ENCODE measurements at regions not wholly inside any gene's neighbourhood (a gene's known extent, or its start where the extent isn't known, plus 50 kb on each side); places are given as distances from the start of the nearest gene placed in this dataset.

DNA sequence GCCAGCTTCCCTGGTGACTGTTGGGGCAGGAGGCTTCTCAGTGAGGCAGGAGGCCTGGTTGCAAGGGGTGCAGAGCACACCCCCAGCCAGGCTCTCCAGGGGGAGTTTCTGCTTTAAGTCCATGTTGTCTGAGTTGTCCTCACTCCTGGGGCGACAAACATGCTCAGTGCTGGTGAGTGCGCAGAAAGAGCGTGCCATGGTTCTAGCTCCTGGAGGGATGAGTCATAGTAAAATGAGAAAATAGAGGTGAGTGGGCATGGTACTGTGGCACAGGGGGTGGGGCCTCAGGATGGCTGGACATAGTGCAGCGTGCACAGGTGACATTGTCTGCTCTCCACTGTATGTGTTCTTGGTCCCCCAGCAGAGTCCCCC lies 457.2 kb upstream of the HS6ST1 start:
- Histone ChIP-seq H3K27ac (ENCODE audit: low read depth in 2 of 2, low read length in 1 of 2) (no peak overlapping the region), H3K4me1 (ENCODE audit: control insufficient read depth in 2 of 2, insufficient read depth in 2 of 2, low read length in 1 of 2) (peaks cover 0 to 5% of the 10 kb centered on the region in 2 donors), H3K27me3 (ENCODE audit: control insufficient read depth in 1 of 2, insufficient read depth in 2 of 2, low read length in 2 of 2) (no peaks in the 10 kb centered on the region), H3K36me3 (ENCODE audit: control insufficient read depth in 2 of 2, insufficient read depth in 2 of 2, low read length in 1 of 2) (no peaks in the 10 kb centered on the region), H3K4me3 (ENCODE audit: low read depth in 1 of 2, low read length in 2 of 2) (no peak overlapping the region), H3K9me3 (ENCODE audit: control insufficient read depth in 2 of 2, insufficient read depth in 1 of 2, low read depth in 1 of 2, low read length in 1 of 2) (no peaks in the 10 kb centered on the region)
- WGBS, 2 donors = 93 to 97% methylated on average over 4 of the region's 4 CpGs

DNA sequence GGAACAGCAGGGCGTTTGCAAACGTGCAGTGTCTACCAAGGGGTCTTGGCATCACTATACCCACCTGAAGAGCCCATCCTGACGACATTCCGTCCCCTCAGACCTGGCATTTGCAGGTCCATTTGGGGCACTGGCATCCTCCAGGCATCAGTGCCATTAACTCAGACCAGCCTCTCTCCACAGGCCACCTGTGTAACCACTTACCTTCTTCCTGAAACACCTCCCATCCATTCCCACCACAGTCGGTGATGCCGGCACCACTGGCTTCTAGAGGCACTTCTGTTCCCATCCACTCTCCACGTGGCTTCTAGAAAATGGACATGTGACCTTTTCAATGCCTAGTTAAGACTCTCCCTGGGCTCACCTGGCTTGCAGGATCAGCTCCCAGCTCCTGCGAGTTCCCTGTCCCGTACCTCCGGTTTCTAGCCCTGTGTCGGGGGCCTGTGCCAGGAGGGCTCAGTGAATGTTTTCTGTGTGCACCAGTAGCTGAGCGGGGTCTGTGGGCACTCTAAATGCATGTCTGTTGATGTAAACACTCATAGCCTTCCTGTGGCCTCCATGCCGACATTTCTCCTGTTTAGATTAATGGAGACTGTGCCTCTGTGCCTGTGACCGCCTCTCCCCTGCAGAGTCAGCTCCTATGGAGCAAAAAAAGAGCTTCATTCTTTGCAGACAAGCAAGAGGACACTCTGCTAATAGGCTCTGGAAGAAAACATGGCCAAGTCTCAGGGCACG lies 458.0 kb upstream of the HS6ST1 start:
- WGBS, 2 donors = 84 to 86% methylated on average over 15 of the region's 15 CpGs
- Histone ChIP-seq H3K4me1 (ENCODE audit: control insufficient read depth in 2 of 2, insufficient read depth in 2 of 2, low read length in 1 of 2) (peaks cover 0 to 5% of the 10 kb centered on the region in 2 donors), H3K36me3 (ENCODE audit: control insufficient read depth in 2 of 2, insufficient read depth in 2 of 2, low read length in 1 of 2) (no peaks in the 10 kb centered on the region), H3K27ac (ENCODE audit: low read depth in 2 of 2, low read length in 1 of 2) (no peak overlapping the region), H3K27me3 (ENCODE audit: control insufficient read depth in 1 of 2, insufficient read depth in 2 of 2, low read length in 2 of 2) (no peaks in the 10 kb centered on the region), H3K4me3 (ENCODE audit: low read depth in 1 of 2, low read length in 2 of 2) (no peak overlapping the region), H3K9me3 (ENCODE audit: control insufficient read depth in 2 of 2, insufficient read depth in 1 of 2, low read depth in 1 of 2, low read length in 1 of 2) (no peaks in the 10 kb centered on the region)

DNA sequence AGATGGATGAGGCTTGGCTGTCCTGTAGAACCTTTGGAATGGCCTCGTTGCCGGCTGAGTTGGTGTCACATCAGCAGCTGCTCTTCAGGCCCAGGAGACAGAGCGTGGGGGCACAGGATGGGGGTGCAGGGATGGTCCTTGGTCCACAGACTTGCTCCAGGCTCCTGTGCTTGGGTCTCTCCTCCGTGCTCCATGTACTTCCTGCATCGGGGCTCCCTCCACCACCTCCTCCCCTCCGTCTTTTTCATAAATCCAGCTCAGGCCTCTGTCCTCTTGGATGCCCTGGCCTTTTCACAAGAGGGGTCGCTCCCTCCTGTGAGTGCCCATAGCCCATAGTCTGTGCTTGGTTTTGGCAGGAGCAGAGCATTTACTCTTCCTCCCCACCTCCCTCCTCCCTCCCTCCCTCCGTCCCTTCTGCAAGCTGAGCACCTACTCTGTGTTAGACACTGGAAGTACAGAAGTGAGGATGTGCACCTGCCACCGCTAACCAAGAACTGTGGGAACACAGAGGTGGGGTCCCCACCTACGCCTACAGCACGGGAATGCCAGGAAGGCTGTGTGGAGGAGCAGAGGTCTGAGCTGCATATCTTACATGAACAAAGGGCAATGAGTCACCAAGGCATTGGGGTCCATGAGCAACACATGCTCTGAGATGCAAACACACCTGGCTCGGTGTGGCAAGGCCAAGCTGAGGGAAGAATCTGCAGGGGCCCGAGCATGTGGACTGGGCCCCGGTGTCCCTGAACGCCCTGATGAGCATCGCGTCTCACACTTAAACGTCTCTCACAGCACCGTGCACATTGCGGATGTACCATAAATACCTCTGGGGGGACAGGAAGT lies 458.7 kb upstream of the HS6ST1 start:
- H3K4me1 ChIP-seq (ENCODE audit: control insufficient read depth in 2 of 2, insufficient read depth in 2 of 2, low read length in 1 of 2) = peaks cover 0 to 5% of the 10 kb centered on the region in 2 donors
- H3K27ac ChIP-seq (ENCODE audit: low read depth in 2 of 2, low read length in 1 of 2) = no peak overlapping the region
- no peaks in the 10 kb centered on the region for H3K9me3 ChIP-seq (ENCODE audit: control insufficient read depth in 2 of 2, insufficient read depth in 1 of 2, low read depth in 1 of 2, low read length in 1 of 2)
- 81 to 83% methylated on average over 20 of the region's 20 CpGs for WGBS, 2 donors
- no peak overlapping the region for H3K4me3 ChIP-seq (ENCODE audit: low read depth in 1 of 2, low read length in 2 of 2)
- H3K36me3 ChIP-seq (ENCODE audit: control insufficient read depth in 2 of 2, insufficient read depth in 2 of 2, low read length in 1 of 2) = no peaks in the 10 kb centered on the region
- H3K27me3 ChIP-seq (ENCODE audit: control insufficient read depth in 1 of 2, insufficient read depth in 2 of 2, low read length in 2 of 2) = no peaks in the 10 kb centered on the region

DNA sequence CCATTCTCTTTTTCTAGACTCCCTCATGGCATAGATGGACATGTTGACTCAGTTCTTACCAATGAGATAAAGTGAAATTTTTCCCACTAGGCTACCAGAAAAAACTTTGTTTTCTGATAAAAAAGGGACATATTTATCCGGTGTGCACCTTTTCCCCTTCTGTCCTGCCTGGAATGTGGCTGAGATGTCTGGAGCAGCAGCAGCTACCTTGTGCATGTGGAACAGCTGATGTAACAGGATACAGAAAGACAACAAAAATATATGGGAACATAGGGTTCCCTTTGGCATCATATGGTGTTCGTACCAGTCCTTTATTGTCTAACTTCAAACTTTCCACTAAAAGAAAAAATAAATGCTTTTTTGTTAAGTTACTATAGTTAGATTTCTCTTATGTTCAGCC lies 460.2 kb upstream of the HS6ST1 start:
- no peaks in the 10 kb centered on the region for H3K9me3 ChIP-seq (ENCODE audit: control insufficient read depth in 2 of 2, insufficient read depth in 1 of 2, low read depth in 1 of 2, low read length in 1 of 2)
- H3K27me3 ChIP-seq (ENCODE audit: control insufficient read depth in 1 of 2, insufficient read depth in 2 of 2, low read length in 2 of 2) = no peaks in the 10 kb centered on the region
- H3K36me3 ChIP-seq (ENCODE audit: control insufficient read depth in 2 of 2, insufficient read depth in 2 of 2, low read length in 1 of 2) = no peaks in the 10 kb centered on the region
- WGBS, 2 donors = 85 to 95% methylated on average over 2 of the region's 2 CpGs
- H3K27ac ChIP-seq (ENCODE audit: low read depth in 2 of 2, low read length in 1 of 2) = no peak overlapping the region
- no peak overlapping the region for H3K4me3 ChIP-seq (ENCODE audit: low read depth in 1 of 2, low read length in 2 of 2)
- H3K4me1 ChIP-seq (ENCODE audit: control insufficient read depth in 2 of 2, insufficient read depth in 2 of 2, low read length in 1 of 2) = peaks cover 0 to 5% of the 10 kb centered on the region in 2 donors

DNA sequence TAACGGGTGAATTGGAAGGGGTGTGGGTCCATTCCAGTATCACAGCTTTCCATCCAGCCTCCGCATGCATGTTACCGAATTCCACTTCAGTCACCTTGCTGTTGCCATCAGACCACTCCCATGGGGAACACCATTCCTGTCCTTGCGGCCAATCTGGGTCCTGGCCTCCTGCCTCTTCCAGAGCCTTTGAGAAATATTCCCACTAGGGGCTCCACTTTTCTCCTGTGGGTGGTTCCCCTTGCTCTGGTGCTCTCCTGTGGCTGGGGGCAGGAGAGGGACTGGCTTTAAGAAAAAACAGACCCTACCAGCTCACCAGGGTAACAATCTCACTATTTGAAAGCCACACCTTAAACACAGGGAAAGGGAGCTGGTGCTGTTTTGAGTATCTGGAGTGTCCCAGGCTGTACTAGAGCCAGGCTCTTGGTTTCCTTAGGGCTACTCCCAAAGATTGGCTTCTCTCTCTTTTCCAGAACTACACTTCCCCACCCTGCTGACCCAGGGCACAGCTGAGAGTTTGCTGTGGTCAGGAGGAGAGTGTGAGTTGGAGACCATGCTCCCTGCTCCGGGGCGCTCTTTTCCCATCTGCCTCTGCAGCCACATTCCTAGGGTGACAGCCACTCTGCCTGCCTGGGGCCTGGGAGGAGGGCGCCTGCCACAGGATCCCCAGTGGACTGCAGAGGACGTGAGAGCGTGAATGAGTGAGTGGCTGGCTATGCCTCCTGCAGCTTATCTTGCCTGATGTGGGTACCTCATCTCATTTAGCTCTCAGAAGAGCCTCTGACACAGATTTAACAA lies 460.8 kb upstream of the HS6ST1 start:
- no peaks in the 10 kb centered on the region for H3K36me3 ChIP-seq (ENCODE audit: control insufficient read depth in 2 of 2, insufficient read depth in 2 of 2, low read length in 1 of 2)
- no peaks in the 10 kb centered on the region for H3K27me3 ChIP-seq (ENCODE audit: control insufficient read depth in 1 of 2, insufficient read depth in 2 of 2, low read length in 2 of 2)
- WGBS, 2 donors = 93 to 94% methylated on average over 9 of the region's 9 CpGs
- H3K27ac ChIP-seq (ENCODE audit: low read depth in 2 of 2, low read length in 1 of 2) = no peak overlapping the region
- H3K4me3 ChIP-seq (ENCODE audit: low read depth in 1 of 2, low read length in 2 of 2) = no peak overlapping the region
- H3K4me1 ChIP-seq (ENCODE audit: control insufficient read depth in 2 of 2, insufficient read depth in 2 of 2, low read length in 1 of 2) = peaks cover 0 to 5% of the 10 kb centered on the region in 2 donors
- H3K9me3 ChIP-seq (ENCODE audit: control insufficient read depth in 2 of 2, insufficient read depth in 1 of 2, low read depth in 1 of 2, low read length in 1 of 2) = no peaks in the 10 kb centered on the region

DNA sequence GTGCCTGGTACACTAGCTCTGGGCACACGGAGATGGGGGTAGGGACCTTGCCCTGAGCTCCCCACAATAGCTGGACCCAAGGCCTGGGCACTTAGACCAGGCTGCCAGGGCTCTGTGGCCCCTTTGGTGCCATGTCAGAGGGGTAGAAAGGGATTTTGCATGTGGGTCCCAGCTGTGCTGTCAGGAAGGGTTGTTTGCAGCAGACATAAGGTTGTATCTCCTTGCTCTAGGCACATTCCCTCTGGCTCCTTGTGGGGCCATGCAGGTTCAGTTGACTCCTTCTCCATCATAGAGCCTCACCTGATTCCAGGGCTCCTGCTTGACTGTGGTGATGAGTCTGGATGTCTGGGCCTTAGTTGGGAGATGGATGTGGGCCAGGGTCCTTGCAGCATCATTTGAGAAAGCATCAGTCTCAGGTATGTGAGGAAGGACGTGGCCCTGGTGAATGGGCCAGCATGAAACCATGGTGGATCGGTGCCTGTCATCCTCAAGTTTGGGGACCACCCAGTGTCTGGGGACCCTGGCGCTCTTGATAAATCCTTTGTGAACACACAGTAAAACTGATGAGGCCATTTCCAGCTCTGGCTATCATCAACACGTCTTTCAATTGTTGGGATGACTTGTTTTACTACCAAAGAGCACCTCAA lies 461.9 kb upstream of the HS6ST1 start:
- 90 to 93% methylated on average over 5 of the region's 5 CpGs for WGBS, 2 donors
- H3K4me3 ChIP-seq (ENCODE audit: low read depth in 1 of 2, low read length in 2 of 2) = no peak overlapping the region
- no peak overlapping the region for H3K27ac ChIP-seq (ENCODE audit: low read depth in 2 of 2, low read length in 1 of 2)
- H3K9me3 ChIP-seq (ENCODE audit: control insufficient read depth in 2 of 2, insufficient read depth in 1 of 2, low read depth in 1 of 2, low read length in 1 of 2) = no peaks in the 10 kb centered on the region
- no peaks in the 10 kb centered on the region for H3K36me3 ChIP-seq (ENCODE audit: control insufficient read depth in 2 of 2, insufficient read depth in 2 of 2, low read length in 1 of 2)
- no peaks in the 10 kb centered on the region for H3K27me3 ChIP-seq (ENCODE audit: control insufficient read depth in 1 of 2, insufficient read depth in 2 of 2, low read length in 2 of 2)
- H3K4me1 ChIP-seq (ENCODE audit: control insufficient read depth in 2 of 2, insufficient read depth in 2 of 2, low read length in 1 of 2) = no peaks in the 10 kb centered on the region

DNA sequence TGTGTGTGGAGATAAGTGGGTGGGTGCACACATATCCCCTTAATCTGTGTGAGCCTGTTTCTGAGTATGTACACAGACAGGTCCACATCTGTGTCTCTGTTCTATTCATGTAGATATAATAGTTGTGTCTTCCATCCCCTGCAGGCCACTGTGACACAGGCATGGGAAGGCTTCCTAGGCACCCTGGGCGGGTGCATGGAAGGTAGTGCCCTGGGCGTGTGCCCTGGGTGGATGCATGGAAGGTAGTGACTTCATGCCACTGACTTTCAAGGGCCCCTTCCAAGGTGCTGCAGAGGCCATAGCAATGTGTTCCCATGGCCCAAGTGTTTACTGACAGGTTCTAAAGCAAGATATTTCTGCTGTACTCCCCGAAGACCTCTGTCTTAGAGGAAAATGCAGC lies 462.5 kb upstream of the HS6ST1 start:
- no peaks in the 10 kb centered on the region for H3K36me3 ChIP-seq (ENCODE audit: control insufficient read depth in 2 of 2, insufficient read depth in 2 of 2, low read length in 1 of 2)
- 83 to 91% methylated on average over 3 of the region's 3 CpGs for WGBS, 2 donors
- H3K4me3 ChIP-seq (ENCODE audit: low read depth in 1 of 2, low read length in 2 of 2) = no peak overlapping the region
- no peak overlapping the region for H3K27ac ChIP-seq (ENCODE audit: low read depth in 2 of 2, low read length in 1 of 2)
- no peaks in the 10 kb centered on the region for H3K9me3 ChIP-seq (ENCODE audit: control insufficient read depth in 2 of 2, insufficient read depth in 1 of 2, low read depth in 1 of 2, low read length in 1 of 2)
- no peaks in the 10 kb centered on the region for H3K27me3 ChIP-seq (ENCODE audit: control insufficient read depth in 1 of 2, insufficient read depth in 2 of 2, low read length in 2 of 2)
- H3K4me1 ChIP-seq (ENCODE audit: control insufficient read depth in 2 of 2, insufficient read depth in 2 of 2, low read length in 1 of 2) = no peaks in the 10 kb centered on the region

DNA sequence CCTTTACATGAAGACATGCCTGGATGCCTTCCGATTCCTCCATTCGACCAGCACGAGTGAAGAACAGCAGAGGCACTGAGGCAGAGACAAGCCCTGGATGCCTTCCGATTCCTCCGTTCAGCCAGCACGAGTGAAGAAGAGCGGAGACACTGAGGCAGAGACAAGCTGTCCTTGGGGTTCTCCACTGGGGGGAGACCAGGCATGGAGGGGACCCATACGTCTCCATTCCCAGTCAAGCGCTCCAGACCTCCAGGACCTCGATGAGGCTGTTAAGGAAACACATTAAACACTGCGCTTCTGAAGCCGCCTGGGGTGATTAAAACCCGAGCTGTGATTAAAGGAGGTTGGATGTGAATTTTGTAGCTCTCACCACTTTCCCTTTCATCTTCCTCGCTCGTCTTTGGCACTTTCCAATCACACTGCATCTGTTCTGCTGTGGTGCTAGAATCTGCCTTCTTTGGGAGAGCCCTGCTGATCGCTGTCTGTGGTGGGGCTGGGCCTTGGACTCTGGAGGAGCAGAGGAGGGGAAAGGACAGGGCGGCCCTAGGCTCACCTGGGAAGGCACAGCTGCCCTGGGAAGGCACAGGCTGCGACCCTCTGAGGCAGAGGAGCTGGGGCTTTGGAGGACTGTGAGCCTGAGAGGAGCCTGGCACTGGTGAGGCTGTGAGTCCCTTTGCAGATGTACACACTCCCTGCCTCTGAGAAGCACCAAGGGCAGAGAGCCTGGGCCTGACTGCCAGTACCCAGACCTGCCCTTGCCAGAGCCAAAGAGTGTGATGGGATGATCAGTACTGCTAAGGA lies 463.1 kb upstream of the HS6ST1 start:
- 84 to 86% methylated on average over 18 of the region's 18 CpGs for WGBS, 2 donors
- no peaks in the 10 kb centered on the region for H3K9me3 ChIP-seq (ENCODE audit: control insufficient read depth in 2 of 2, insufficient read depth in 1 of 2, low read depth in 1 of 2, low read length in 1 of 2)
- peaks cover under 1% of the 10 kb centered on the region in 2 donors for H3K4me1 ChIP-seq (ENCODE audit: control insufficient read depth in 2 of 2, insufficient read depth in 2 of 2, low read length in 1 of 2)
- H3K4me3 ChIP-seq (ENCODE audit: low read depth in 1 of 2, low read length in 2 of 2) = no peak overlapping the region
- H3K36me3 ChIP-seq (ENCODE audit: control insufficient read depth in 2 of 2, insufficient read depth in 2 of 2, low read length in 1 of 2) = no peaks in the 10 kb centered on the region
- H3K27me3 ChIP-seq (ENCODE audit: control insufficient read depth in 1 of 2, insufficient read depth in 2 of 2, low read length in 2 of 2) = no peaks in the 10 kb centered on the region
- H3K27ac ChIP-seq (ENCODE audit: low read depth in 2 of 2, low read length in 1 of 2) = no peak overlapping the region
